ENCODE measurements at regions not wholly inside any gene's neighbourhood (a gene's known extent, or its start where the extent isn't known, plus 50 kb on each side); places are given as distances from the start of the nearest gene placed in this dataset.

GRCh38 chr10:2994221-2994961, 73.0 kb upstream of the PFKP start:
- DNase-seq (no peak), ATAC-seq (no peak)
- H3K4me3 ChIP-seq = no peak overlapping the region
- H3K36me3 ChIP-seq = no peaks in the 10 kb centered on the region
- no peaks in the 10 kb centered on the region for H3K27me3 ChIP-seq
- no peaks in the 10 kb centered on the region for H3K4me1 ChIP-seq
- no peak overlapping the region for H3K27ac ChIP-seq
- no peaks in the 10 kb centered on the region for H3K9me3 ChIP-seq
- no peak for TF ChIP-seq CTCF (IDR thresholded peaks at IDR 0.05)
- intact Hi-C loops (cut with DNase I) = no loop called here

GRCh38 chr10:2993636-2994035, 73.7 kb upstream of the PFKP start:
- ATAC-seq (no peak), DNase-seq (no peak)
- intact Hi-C loops (cut with DNase I) = no loop called here

GRCh38 chr10:2992401-2993198, 74.7 kb upstream of the PFKP start:
- H3K27ac ChIP-seq = no peak overlapping the region
- no peak for ATAC-seq

More at GRCh38 chr10:2993636-2994035, 73.7 kb upstream of the PFKP start:
- Histone ChIP-seq H3K27me3 (no peaks in the 10 kb centered on the region), H3K36me3 (no peaks in the 10 kb centered on the region), H3K27ac (no peak overlapping the region), H3K4me1 (no peaks in the 10 kb centered on the region), H3K4me3 (no peak overlapping the region), H3K9me3 (no peaks in the 10 kb centered on the region)
- TF ChIP-seq CTCF (IDR thresholded peaks at IDR 0.05) = no peak

GRCh38 chr10:2990764-2991163, 76.6 kb upstream of the PFKP start:
- no peak for TF ChIP-seq CTCF (IDR thresholded peaks at IDR 0.05)
- Histone ChIP-seq H3K4me3 (no peak overlapping the region), H3K36me3 (no peaks in the 10 kb centered on the region), H3K27me3 (no peaks in the 10 kb centered on the region), H3K4me1 (no peaks in the 10 kb centered on the region), H3K27ac (no peak overlapping the region), H3K9me3 (no peaks in the 10 kb centered on the region)
- DNase-seq (no peak), ATAC-seq (no peak)
- intact Hi-C loops (cut with DNase I) = no loop called here

More at GRCh38 chr10:2992401-2993198, 74.7 kb upstream of the PFKP start:
- Histone ChIP-seq H3K27me3 (no peaks in the 10 kb centered on the region), H3K4me3 (no peak overlapping the region), H3K4me1 (no peaks in the 10 kb centered on the region), H3K9me3 (no peaks in the 10 kb centered on the region), H3K36me3 (no peaks in the 10 kb centered on the region)
- no peak for DNase-seq
- intact Hi-C loops (cut with DNase I) = no loop called here
- no peak for TF ChIP-seq CTCF (IDR thresholded peaks at IDR 0.05)

GRCh38 chr10:2989292-2989947, 77.9 kb upstream of the PFKP start:
- Histone ChIP-seq H3K27me3 (no peaks in the 10 kb centered on the region), H3K9me3 (no peaks in the 10 kb centered on the region), H3K36me3 (no peaks in the 10 kb centered on the region), H3K27ac (no peak overlapping the region), H3K4me3 (no peak overlapping the region), H3K4me1 (no peaks in the 10 kb centered on the region)
- intact Hi-C loops (cut with DNase I) = no loop called here
- no peak for ATAC-seq
- no peak for DNase-seq
- TF ChIP-seq CTCF (IDR thresholded peaks at IDR 0.05) = no peak

Measured in upper lobe of right lung (tissue), 1 donor.